ENCODE measurements at regions not wholly inside any gene's neighbourhood (a gene's known extent, or its start where the extent isn't known, plus 50 kb on each side); places are given as distances from the start of the nearest gene placed in this dataset.

DNA sequence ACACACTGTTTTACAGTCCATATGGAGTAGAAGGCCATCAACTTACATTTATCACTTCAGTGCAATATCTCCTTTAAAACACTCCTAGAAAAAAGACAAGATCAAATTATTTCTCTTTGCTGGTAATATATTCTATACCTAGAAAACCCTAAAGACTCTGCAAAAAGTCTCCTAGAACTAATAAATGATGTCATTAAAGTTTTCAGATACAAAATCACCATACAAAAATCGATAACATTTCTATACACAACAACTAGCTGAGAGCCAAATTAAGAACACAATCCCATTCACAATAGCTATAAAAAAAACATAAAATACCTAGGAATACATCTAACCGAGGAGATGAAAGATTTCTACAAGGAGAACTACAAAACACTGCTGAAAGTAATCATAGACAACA is 300.3 kb downstream of the CETN3 start:
- intact Hi-C loops (cut with micrococcal nuclease; ENCODE audit: unreplicated experiment): no loop called here
- H3K4me1 ChIP-seq (ENCODE audit: control insufficient read depth, insufficient read depth, low read length): no peaks in the 10 kb centered on the region
- H3K4me3 ChIP-seq (ENCODE audit: low read depth in 2 of 2, low read length in 2 of 2): no peak overlapping the region
- TF ChIP-seq POLR2AphosphoS5 (IDR thresholded peaks at IDR 0.05; ENCODE audit: low read depth, low read length) (no peak), REST (IDR thresholded peaks at IDR 0.05; ENCODE audit: insufficient read depth in 1 of 2, low read depth in 2 of 2, low read length in 1 of 2) (no peak)
- no peaks in the 10 kb centered on the region for H3K9me3 ChIP-seq (ENCODE audit: control insufficient read depth, insufficient read depth, low read depth, low read length)
- BruUV-seq (replicated peaks): no TSS peak
- ATAC-seq (no peak), DNase-seq (ENCODE audit: low read depth, low spot score) (no peak)
- in situ Hi-C loops (cut with HindIII; ENCODE audit: low pct_unique_long_range_greater_than_20kb, low sequenced_read_pairs): no loop called here
- H3K27me3 ChIP-seq (ENCODE audit: control insufficient read depth, insufficient read depth, low read length): no peaks in the 10 kb centered on the region
- CTCF ChIA-PET: no interaction called here
- H3K36me3 ChIP-seq (ENCODE audit: control insufficient read depth, insufficient read depth, low read length): no peaks in the 10 kb centered on the region
- H3K27ac ChIP-seq (ENCODE audit: low read length): no peak overlapping the region
- POLR2A ChIA-PET: no interaction called here

DNA sequence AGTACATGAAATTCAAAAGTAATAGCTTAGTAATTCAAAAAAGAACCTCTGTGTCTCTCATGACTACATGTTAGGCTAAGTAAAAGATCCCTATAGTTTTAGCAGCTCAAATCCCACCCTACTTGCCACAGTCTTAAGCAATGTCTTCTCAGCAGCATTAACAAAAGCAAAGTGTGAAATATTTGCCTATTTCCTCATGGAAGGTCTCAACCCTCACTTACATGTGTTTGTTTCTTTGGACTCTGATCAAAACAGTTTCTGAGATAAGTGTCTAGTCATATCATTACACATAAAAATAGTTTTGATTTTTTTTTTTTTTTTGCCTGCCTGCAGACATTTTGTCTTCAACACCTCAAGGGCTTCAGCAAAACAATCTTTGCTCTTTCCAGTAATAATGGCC is 310.5 kb downstream of the CETN3 start:
- in situ Hi-C loops (cut with HindIII; ENCODE audit: low pct_unique_long_range_greater_than_20kb, low sequenced_read_pairs): no loop called here
- intact Hi-C loops (cut with micrococcal nuclease; ENCODE audit: unreplicated experiment): no loop called here
- TF ChIP-seq REST (IDR thresholded peaks at IDR 0.05; ENCODE audit: insufficient read depth in 1 of 2, low read depth in 2 of 2, low read length in 1 of 2) (no peak), CTCF (IDR thresholded peaks at IDR 0.05) (no peak), SIN3A (IDR thresholded peaks at IDR 0.05; ENCODE audit: borderline replicate concordance, insufficient read depth, low read depth, low read length) (no peak), POLR2AphosphoS5 (IDR thresholded peaks at IDR 0.05; ENCODE audit: low read depth, low read length) (no peak), TCF7L2 (IDR thresholded peaks at IDR 0.05; ENCODE audit: low read depth, low read length) (no peak)
- ChIA-PET POLR2A (no interaction called here), CTCF (no interaction called here)
- no peak for ATAC-seq
- Histone ChIP-seq H3K9me3 (ENCODE audit: control insufficient read depth, insufficient read depth, low read depth, low read length) (no peaks in the 10 kb centered on the region), H3K4me1 (ENCODE audit: control insufficient read depth, insufficient read depth, low read length) (no peaks in the 10 kb centered on the region), H3K36me3 (ENCODE audit: control insufficient read depth, insufficient read depth, low read length) (no peaks in the 10 kb centered on the region), H3K27me3 (ENCODE audit: control insufficient read depth, insufficient read depth, low read length) (no peaks in the 10 kb centered on the region), H3K27ac (ENCODE audit: low read length) (no peak overlapping the region), H3K4me3 (ENCODE audit: low read depth in 2 of 2, low read length in 2 of 2) (no peak overlapping the region)
- DNase-seq (ENCODE audit: low read depth, low spot score): no peak
- BruUV-seq (replicated peaks): no TSS peak
